Endothelial cell of umbilical vein (primary cell): ENCODE measurements at regions not wholly inside any gene's neighbourhood (a gene's known extent, or its start where the extent isn't known, plus 50 kb on each side); places are given as distances from the start of the nearest gene placed in this dataset.

Experiments
- BruUV-seq: library from RNA; stranded (reverse); fragments of 400-500 nt; replicated peaks from 2 replicates; lab custom pipeline; 2021; lab: Mats Ljungman, UMichigan
- CTCF ChIA-PET: fragments of 300-600, 350-600 bp; sonication (Branson Sonifier 250); formaldehyde crosslinking; loops from one replicate; lab custom pipeline; 2021; ENCODE audit warnings: antibody characterized with exemption, inconsistent platforms; lab: Charles Lee
- POLR2A ChIA-PET: fragments of 300-600, 350-600 bp; sonication (Branson Sonifier 250); formaldehyde crosslinking; loops from one replicate; lab custom pipeline; 2021; ENCODE audit warnings: antibody characterized with exemption, inconsistent platforms; lab: Charles Lee
- DNase-seq: peaks from one replicate; pipeline ENCODE4 v3.0.0-alpha.2; 2011; ENCODE audit warnings: low read depth, low spot score
- FAIRE-seq: peaks from 2 replicates; lab custom pipeline; 2011; peaks lifted over from hg19 to GRCh38; lab: Jason Lieb, UNC
- H2AFZ ChIP-seq: 2 replicates; pipeline ENCODE4 v1.6.0; 2012; ENCODE audit warnings: low read depth, low read length, control low read depth, inconsistent platforms
- H3K27ac ChIP-seq: 2 replicates; pipeline ENCODE4 v1.5.1; 2011; ENCODE audit warnings: low read depth, mild to moderate bottlenecking, control low read depth, low read length, moderate library complexity; ENCODE audit not compliant: insufficient read depth
- H3K27me3 ChIP-seq, 2 experiments: 2 replicates each; pipeline versions ENCODE4 v1.6.0 to v1.6.1; 2011; ENCODE audit warnings: low read length in 2 of 2, mixed read lengths in 1 of 2; ENCODE audit not compliant: control insufficient read depth in 2 of 2, insufficient read depth in 2 of 2
- H3K36me3 ChIP-seq, 2 experiments: 2 replicates in 1 of 2; 3 replicates in 1 of 2; pipeline ENCODE4 v1.5.1; 2011; ENCODE audit warnings: low read length in 2 of 2, mild to moderate bottlenecking in 1 of 2, moderate library complexity in 1 of 2; ENCODE audit not compliant: control insufficient read depth in 2 of 2, insufficient read depth in 2 of 2; ENCODE audit errors: extremely low read depth in 1 of 2
- H3K4me1 ChIP-seq: 3 replicates; pipeline ENCODE4 v1.5.1; 2011; ENCODE audit warnings: mild to moderate bottlenecking, low read length; ENCODE audit not compliant: control insufficient read depth, insufficient read depth; ENCODE audit errors: extremely low read depth
- H3K4me2 ChIP-seq: 2 replicates; pipeline ENCODE4 v1.6.1; 2011; ENCODE audit warnings: low read length, control low read depth, mixed read lengths; ENCODE audit not compliant: insufficient read depth
- H3K4me3 ChIP-seq, 3 experiments: fragments of 200-600 bp in 1 of 3; sonication (generic), shearing (Covaris generic) in 1 of 3; replicated peaks in 1 of 3; 2 replicates each; pipeline ENCODE4 v1.5.1; 2011 to 2016; ENCODE audit warnings: control low read depth in 3 of 3, low read length in 3 of 3, mild to moderate bottlenecking in 2 of 3, inconsistent platforms in 1 of 3, low read depth in 1 of 3, moderate library complexity in 1 of 3; ENCODE audit not compliant: insufficient read depth in 1 of 3
- H3K79me2 ChIP-seq: 2 replicates; pipeline ENCODE4 v1.6.0; 2012; ENCODE audit warnings: low read length, inconsistent platforms; ENCODE audit not compliant: control insufficient read depth, insufficient read depth
- H3K9ac ChIP-seq: replicated peaks from 2 replicates; pipeline ENCODE3; 2011; ENCODE audit warnings: low read length, control low read depth; ENCODE audit not compliant: insufficient read depth; ENCODE audit errors: extremely low read depth
- H3K9me1 ChIP-seq: replicated peaks from 3 replicates; pipeline ENCODE4 v1.6.0; 2011; ENCODE audit warnings: mild to moderate bottlenecking, low read length; ENCODE audit not compliant: control insufficient read depth, insufficient read depth; ENCODE audit errors: extremely low read depth
- H3K9me3 ChIP-seq: replicated peaks from 2 replicates; pipeline ENCODE4 v1.5.1; 2012; ENCODE audit warnings: low read length, inconsistent platforms; ENCODE audit not compliant: control insufficient read depth, insufficient read depth
- H4K20me1 ChIP-seq: replicated peaks from 2 replicates; pipeline ENCODE3; 2011; ENCODE audit warnings: mild to moderate bottlenecking, low read length; ENCODE audit not compliant: control insufficient read depth, insufficient read depth; ENCODE audit errors: extremely low read depth
- EZH2 ChIP-seq: IDR thresholded peaks from 2 replicates; pipeline ENCODE4 v1.6.1; 2012; ENCODE audit warnings: borderline replicate concordance, low read depth, mild to moderate bottlenecking, moderate library complexity, low read length, inconsistent platforms; ENCODE audit not compliant: severe bottlenecking
- GATA2 ChIP-seq: IDR thresholded peaks from 2 replicates; pipeline ENCODE4 v1.7.0; 2011; ENCODE audit warnings: low read depth, mild to moderate bottlenecking, moderate library complexity, mixed read lengths, low read length; ENCODE audit not compliant: insufficient read length, insufficient read depth
- JUN ChIP-seq: IDR thresholded peaks from 2 replicates; pipeline ENCODE4 v1.6.1; 2011; ENCODE audit warnings: borderline replicate concordance, low read depth; ENCODE audit not compliant: insufficient read length, insufficient read depth
- MYC ChIP-seq: IDR thresholded peaks from one replicate; pipeline ENCODE4 v1.6.1; 2011; ENCODE audit warnings: mild to moderate bottlenecking, low read depth, low read length
- POLR2A ChIP-seq: IDR thresholded peaks from 2 replicates; pipeline ENCODE4 v1.6.1; 2012; ENCODE audit warnings: low read depth, mild to moderate bottlenecking, control low read depth, low read length
- POLR2AphosphoS5 ChIP-seq: IDR thresholded peaks from 2 replicates; pipeline ENCODE4 v1.6.1; 2012; ENCODE audit warnings: low read depth, mild to moderate bottlenecking, control low read depth, low read length, moderate library complexity; ENCODE audit not compliant: insufficient read depth
- dilution Hi-C: fragments of 300-500 bp; cut with MboI; formaldehyde crosslinking; loops from one replicate; pipeline ENCODE4 v1.15.0; 2019; ENCODE audit warnings: low sequenced_read_pairs; ENCODE audit not compliant: extremely low pct_ligation_motif_present
- intact Hi-C: fragments of 100-400 bp; cut with micrococcal nuclease; formaldehyde crosslinking; loops from one replicate; pipeline ENCODE4 v1.10.0; 2022
- TF ChIP-seq, protein P1 (sequence below): IDR thresholded peaks from 2 replicates; pipeline ENCODE4 v1.6.1; 2011; ENCODE audit not compliant: insufficient read depth, insufficient read length

DNA sequence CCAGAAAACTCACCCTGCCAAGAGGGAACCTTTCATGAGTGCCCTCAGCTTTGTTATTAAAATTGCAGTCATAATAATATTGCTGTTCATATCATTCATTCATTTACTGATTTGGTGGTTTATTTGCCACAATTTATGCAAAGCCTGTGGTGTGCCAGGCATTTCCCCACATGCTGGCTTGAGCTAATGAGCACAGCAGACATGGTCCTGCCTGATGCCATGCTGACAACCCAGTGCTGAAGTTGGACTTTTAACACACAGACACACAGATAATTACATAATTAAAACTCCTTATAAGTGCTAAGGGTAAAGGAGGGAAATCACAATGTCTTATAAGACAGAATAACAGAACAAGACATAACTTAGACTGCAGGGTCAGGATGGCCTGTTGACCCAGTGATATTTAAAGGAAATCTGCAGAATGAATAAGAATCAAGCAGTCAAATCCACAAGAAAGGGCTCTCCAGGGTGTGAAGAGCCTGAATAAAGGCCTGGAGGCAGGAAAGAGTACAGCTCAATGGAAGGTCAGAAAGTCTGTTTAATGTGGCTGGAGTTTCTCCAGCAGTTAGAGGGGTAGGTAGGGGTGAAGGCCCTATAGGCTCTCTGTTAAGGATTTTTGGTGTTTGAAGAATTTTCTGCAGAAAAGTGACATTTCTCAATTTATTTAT, 196.9 kb upstream of the CDH11 start:
- POLR2A ChIA-PET: interaction anchor here (0.5 kb wide), 1 partner anchor 17 kb away, joined by 3 read pairs; no protein-coding TSS in a partner anchor
- dilution Hi-C loops: no loop called here
- no peaks in the 10 kb centered on the region for H4K20me1 ChIP-seq
- no peak overlapping the region for H3K9ac ChIP-seq
- no peak overlapping the region for H3K4me3 ChIP-seq
- H2AFZ ChIP-seq: no peak overlapping the region
- H3K4me1 ChIP-seq: no peaks in the 10 kb centered on the region
- H3K27ac ChIP-seq: no peak overlapping the region
- no peaks in the 10 kb centered on the region for H3K9me3 ChIP-seq
- TF ChIP-seq POLR2A: no peak
- no peak for TF ChIP-seq EZH2
- no peak for TF ChIP-seq POLR2AphosphoS5
- TF ChIP-seq MYC: no peak
- DNase-seq (no peak), FAIRE-seq (no peak)
- no peaks in the 10 kb centered on the region for H3K27me3 ChIP-seq
- no TSS peak for BruUV-seq
- CTCF ChIA-PET: no interaction called here
- no peaks in the 10 kb centered on the region for H3K9me1 ChIP-seq
- intact Hi-C loops: no loop called here
- no peaks in the 10 kb centered on the region for H3K79me2 ChIP-seq
- H3K36me3 ChIP-seq: no peaks in the 10 kb centered on the region
- no peak overlapping the region for H3K4me2 ChIP-seq

GRCh38 chr16:65318138-65318537, 196.3 kb upstream of the CDH11 start:
- Histone ChIP-seq H4K20me1 (no peaks in the 10 kb centered on the region), H3K9me1 (no peaks in the 10 kb centered on the region), H3K4me2 (no peak overlapping the region), H3K27ac (no peak overlapping the region), H3K9me3 (no peaks in the 10 kb centered on the region), H3K79me2 (no peaks in the 10 kb centered on the region), H3K4me1 (no peaks in the 10 kb centered on the region), H3K4me3 (no peak overlapping the region), H2AFZ (no peak overlapping the region), H3K9ac (no peak overlapping the region), H3K27me3 (no peaks in the 10 kb centered on the region), H3K36me3 (no peaks in the 10 kb centered on the region)
- DNase-seq: no peak
- POLR2A ChIA-PET: interaction anchor here (0.5 kb wide), 1 partner anchor 18 kb away, joined by 3 read pairs; no protein-coding TSS in a partner anchor
- TF ChIP-seq POLR2A: no peak
- TF ChIP-seq JUN: no peak
- TF ChIP-seq, protein P1, sequence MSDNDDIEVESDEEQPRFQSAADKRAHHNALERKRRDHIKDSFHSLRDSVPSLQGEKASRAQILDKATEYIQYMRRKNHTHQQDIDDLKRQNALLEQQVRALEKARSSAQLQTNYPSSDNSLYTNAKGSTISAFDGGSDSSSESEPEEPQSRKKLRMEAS: no peak
- no peak for TF ChIP-seq GATA2
- CTCF ChIA-PET: no interaction called here
- dilution Hi-C loops: no loop called here
- BruUV-seq: no TSS peak
- intact Hi-C loops: no loop called here
- FAIRE-seq: no peak
